ENCODE measurements at regions not wholly inside any gene's neighbourhood (a gene's known extent, or its start where the extent isn't known, plus 50 kb on each side); places are given as distances from the start of the nearest gene placed in this dataset.

- no peaks in the 10 kb centered on the region for H3K9me3 ChIP-seq (ENCODE audit: low read length)
- TF ChIP-seq EZH2phosphoT487 (IDR thresholded peaks at IDR 0.05; ENCODE audit: borderline replicate concordance, low read depth, low read length) (no peak), CTCF (conservative IDR thresholded peaks at IDR 0.05; ENCODE audit: low read length) (no peak)
- no peak overlapping the region for H3K27ac ChIP-seq (ENCODE audit: low read depth, low read length, poor library complexity, severe bottlenecking)
- no peak overlapping the region for H2AFZ ChIP-seq (ENCODE audit: low read length)
- no TSS peak for BruUV-seq (replicated peaks)
- no peaks in the 10 kb centered on the region for H4K20me1 ChIP-seq (ENCODE audit: insufficient read depth, low read length)
- ChIA-PET POLR2A (no interaction called here), CTCF (ENCODE audit: unreplicated experiment) (no interaction called here)
- no peak for DNase-seq (ENCODE audit: low spot score)
- no peaks in the 10 kb centered on the region for H3K9me2 ChIP-seq (ENCODE audit: insufficient read depth, low read length)
- no peak overlapping the region for H3K4me3 ChIP-seq (ENCODE audit: low read depth, low read length, poor library complexity, severe bottlenecking)
- H3K36me3 ChIP-seq (ENCODE audit: insufficient read depth, low read length): no peaks in the 10 kb centered on the region
- no peaks in the 10 kb centered on the region for H3K4me1 ChIP-seq (ENCODE audit: insufficient read depth, low read length, poor library complexity, severe bottlenecking)
- H3K4me2 ChIP-seq (ENCODE audit: low read length): no peak overlapping the region
- H3K79me2 ChIP-seq (ENCODE audit: insufficient read depth, low read depth, low read length): no peaks in the 10 kb centered on the region
- intact Hi-C loops (cut with micrococcal nuclease; ENCODE audit: unreplicated experiment): no loop called here
Measured at GRCh38 chr10:100687143-100688003, 58.0 kb upstream of the PAX2 start.

DNA sequence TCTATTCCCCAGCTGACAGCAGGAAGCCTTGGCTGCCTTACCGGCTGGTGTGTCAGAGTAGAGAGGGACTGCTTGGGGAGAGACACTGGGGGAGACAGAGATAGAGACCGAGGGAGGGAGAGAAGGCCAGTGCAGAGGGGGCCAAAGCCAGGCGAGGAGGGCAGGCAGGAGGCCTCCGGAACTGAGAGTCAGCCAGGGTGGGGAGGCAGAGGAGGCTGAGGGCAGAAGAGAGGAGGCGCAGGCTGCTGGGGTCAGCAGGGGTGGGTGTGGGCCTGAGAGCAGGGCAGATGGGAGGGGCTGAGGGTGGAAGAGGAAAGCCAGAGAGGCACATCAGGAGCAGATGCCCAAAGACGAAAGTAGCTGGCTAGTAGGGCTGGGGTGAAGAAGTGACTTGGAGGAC lies 57.2 kb upstream of the PAX2 start:
- Histone ChIP-seq H3K4me1 (ENCODE audit: insufficient read depth, low read length, poor library complexity, severe bottlenecking) (no peaks in the 10 kb centered on the region), H3K79me2 (ENCODE audit: insufficient read depth, low read depth, low read length) (no peaks in the 10 kb centered on the region), H3K9me3 (ENCODE audit: low read length) (no peaks in the 10 kb centered on the region), H3K36me3 (ENCODE audit: insufficient read depth, low read length) (no peaks in the 10 kb centered on the region), H3K4me3 (ENCODE audit: low read depth, low read length, poor library complexity, severe bottlenecking) (no peak overlapping the region), H4K20me1 (ENCODE audit: insufficient read depth, low read length) (no peaks in the 10 kb centered on the region), H3K9me2 (ENCODE audit: insufficient read depth, low read length) (no peaks in the 10 kb centered on the region), H2AFZ (ENCODE audit: low read length) (no peak overlapping the region), H3K27ac (ENCODE audit: low read depth, low read length, poor library complexity, severe bottlenecking) (no peak overlapping the region), H3K4me2 (ENCODE audit: low read length) (no peak overlapping the region)
- ChIA-PET POLR2A (no interaction called here), CTCF (ENCODE audit: unreplicated experiment) (no interaction called here)
- no TSS peak for BruUV-seq (replicated peaks)
- intact Hi-C loops (cut with micrococcal nuclease; ENCODE audit: unreplicated experiment): no loop called here
- no peak for DNase-seq (ENCODE audit: low spot score)
- TF ChIP-seq CTCF (conservative IDR thresholded peaks at IDR 0.05; ENCODE audit: low read length): no peak
- TF ChIP-seq EZH2phosphoT487 (IDR thresholded peaks at IDR 0.05; ENCODE audit: borderline replicate concordance, low read depth, low read length): no peak

DNA sequence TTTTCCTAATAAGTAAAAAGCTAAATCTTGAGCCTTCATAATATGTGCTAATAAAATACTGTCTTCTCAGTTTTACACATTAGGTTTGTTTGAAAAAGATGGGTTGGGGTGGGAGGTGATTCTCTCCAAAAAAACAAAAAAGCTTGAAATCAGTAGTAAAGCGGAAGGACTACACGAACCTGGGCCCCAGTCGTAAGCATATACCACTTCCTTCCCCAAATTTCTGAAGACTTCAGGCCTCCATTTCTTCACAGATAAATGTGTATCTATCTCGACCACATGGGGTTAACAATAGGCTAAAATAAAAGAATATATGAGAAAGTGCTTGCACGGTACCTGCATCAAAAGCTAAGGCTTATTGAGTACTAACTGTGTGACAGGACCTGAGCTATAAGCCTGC lies 51.6 kb upstream of the PAX2 start:
- DNase-seq (ENCODE audit: low spot score): no peak
- no peaks in the 10 kb centered on the region for H3K36me3 ChIP-seq (ENCODE audit: insufficient read depth, low read length)
- H3K9me3 ChIP-seq (ENCODE audit: low read length): no peaks in the 10 kb centered on the region
- H3K9me2 ChIP-seq (ENCODE audit: insufficient read depth, low read length): no peaks in the 10 kb centered on the region
- H3K4me2 ChIP-seq (ENCODE audit: low read length): no peak overlapping the region
- no peaks in the 10 kb centered on the region for H3K79me2 ChIP-seq (ENCODE audit: insufficient read depth, low read depth, low read length)
- no peak overlapping the region for H3K27ac ChIP-seq (ENCODE audit: low read depth, low read length, poor library complexity, severe bottlenecking)
- no peaks in the 10 kb centered on the region for H4K20me1 ChIP-seq (ENCODE audit: insufficient read depth, low read length)
- CTCF ChIA-PET (ENCODE audit: unreplicated experiment): no interaction called here
- H3K4me3 ChIP-seq (ENCODE audit: low read depth, low read length, poor library complexity, severe bottlenecking): no peak overlapping the region
- no peaks in the 10 kb centered on the region for H3K4me1 ChIP-seq (ENCODE audit: insufficient read depth, low read length, poor library complexity, severe bottlenecking)
- intact Hi-C loops (cut with micrococcal nuclease; ENCODE audit: unreplicated experiment): no loop called here
- TF ChIP-seq EZH2phosphoT487 (IDR thresholded peaks at IDR 0.05; ENCODE audit: borderline replicate concordance, low read depth, low read length): no peak
- no peak for TF ChIP-seq CTCF (conservative IDR thresholded peaks at IDR 0.05; ENCODE audit: low read length)
- POLR2A ChIA-PET: interaction anchor here (0.6 kb wide), 1 partner anchor 833 kb away, joined by 3 read pairs; no protein-coding TSS in a partner anchor
- H2AFZ ChIP-seq (ENCODE audit: low read length): no peak overlapping the region
- no TSS peak for BruUV-seq (replicated peaks)

All from OCI-LY7 (cell line).